CD4-positive, alpha-beta T cell treated with Interleukin-4 for 4 hours (primary cell): ENCODE measurements at regions not wholly inside any gene's neighbourhood (a gene's known extent, or its start where the extent isn't known, plus 50 kb on each side); places are given as distances from the start of the nearest gene placed in this dataset.

ENCODE experiments used
- DNase-seq: peaks from one replicate; pipeline ENCODE4 v3.0.0-alpha.2; 2020

GRCh38 chr3:459311-459670 lies 262.7 kb downstream of the CHL1 start:
- no peak for DNase-seq

DNA sequence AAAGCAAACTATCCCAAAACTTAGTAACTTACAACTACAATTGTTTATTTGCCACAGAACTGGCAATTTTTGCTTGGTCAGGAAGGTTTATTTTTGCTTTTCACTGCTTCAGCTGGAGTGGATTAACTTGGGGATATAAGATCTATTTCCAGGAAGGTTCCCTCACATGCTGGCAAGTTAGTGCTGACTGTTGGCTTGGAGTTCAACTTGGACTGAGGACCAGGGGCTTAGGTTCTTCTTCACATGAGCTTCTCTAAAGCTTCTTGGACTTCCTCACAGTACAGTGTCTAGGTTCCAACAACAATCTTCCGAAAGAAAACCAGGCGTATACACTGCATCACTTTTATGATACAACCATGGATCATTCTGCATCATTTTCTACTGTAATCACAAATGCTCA lies 264.4 kb downstream of the CHL1 start:
- DNase-seq, result no peak

DNA sequence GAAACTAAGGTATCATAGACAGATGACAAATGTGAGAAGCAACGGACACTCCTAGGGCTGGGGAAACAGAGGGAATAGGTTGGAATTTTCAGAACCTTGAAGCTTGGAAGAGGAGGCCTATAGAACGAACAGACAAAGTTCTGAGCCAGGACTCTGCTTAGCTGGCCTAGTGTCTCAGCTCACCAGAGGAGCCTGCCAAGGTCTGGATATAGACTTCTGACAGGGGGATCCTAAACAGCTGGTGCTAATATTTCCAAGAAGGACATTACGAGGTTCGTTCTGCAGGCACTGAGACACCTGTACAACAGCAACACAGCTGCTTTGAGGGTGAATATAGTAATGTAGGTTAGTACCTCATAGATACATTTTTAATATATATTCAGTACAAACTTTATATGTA lies 266.3 kb downstream of the CHL1 start:
- DNase-seq, result no peak

DNA sequence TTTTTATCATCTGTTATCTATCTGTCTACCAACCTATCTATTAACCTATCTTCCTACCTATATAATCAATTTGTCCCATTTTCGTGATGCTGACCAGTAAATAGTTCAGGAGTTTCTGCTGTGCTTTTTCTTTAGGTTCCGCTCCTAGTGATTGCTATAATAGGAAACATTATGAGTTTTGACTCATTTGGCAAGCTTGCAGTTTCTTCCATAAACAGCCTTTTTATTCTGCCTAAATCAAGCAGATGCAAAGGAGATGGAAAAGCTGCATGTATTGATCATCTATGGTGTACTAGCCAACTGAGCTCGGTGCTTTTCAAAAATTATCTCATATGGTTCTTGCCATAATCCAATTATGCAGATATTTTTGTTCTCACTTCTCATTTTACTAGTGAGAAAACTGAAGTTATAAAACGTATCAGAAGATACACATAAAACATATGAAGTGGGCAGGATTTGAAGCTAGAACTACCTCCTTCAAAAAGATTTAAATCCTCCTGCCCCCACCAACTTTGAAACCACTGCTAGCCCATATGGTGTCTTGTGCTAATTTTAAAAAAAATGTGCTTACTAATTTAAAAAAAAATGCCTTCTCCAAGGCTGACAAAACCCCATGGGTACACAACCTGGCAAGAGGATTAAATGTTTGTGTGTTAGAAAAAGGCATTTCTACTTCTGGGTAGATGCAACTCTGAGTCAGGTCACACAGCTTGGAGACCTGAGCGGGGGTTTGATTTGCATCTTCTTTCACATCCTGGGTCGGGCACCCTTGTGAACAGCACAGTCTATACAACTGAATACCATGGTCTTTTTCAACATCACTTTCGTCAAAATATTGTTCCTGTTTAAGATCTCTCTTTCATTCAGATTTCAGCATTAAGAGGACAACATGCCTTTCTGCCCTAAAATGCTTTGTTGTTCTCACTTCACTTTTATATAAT lies 267.0 kb downstream of the CHL1 start:
- DNase-seq, result no peak

- no peak for DNase-seq
Measured at GRCh38 chr3:464255-464654, 267.7 kb downstream of the CHL1 start.

DNA sequence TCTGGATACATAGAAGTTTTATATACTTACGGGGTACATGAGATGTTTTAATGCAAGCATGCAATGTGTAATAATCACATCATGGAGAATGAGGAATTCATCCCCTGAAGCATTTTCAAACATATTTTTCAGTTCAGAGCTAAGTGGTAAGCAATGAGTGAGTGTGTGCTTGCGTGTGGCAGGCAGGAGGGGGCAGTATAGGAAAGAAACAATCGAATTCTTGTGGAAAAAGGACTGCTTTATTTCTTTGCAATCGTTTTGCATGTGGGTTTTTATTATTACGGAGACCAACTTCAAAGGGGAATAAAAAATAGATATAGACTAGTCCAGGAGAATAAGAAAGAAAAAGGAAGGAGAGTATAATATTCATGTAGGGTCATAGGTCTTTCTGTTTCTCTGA lies 271.6 kb downstream of the CHL1 start:
- no peak for DNase-seq

DNA sequence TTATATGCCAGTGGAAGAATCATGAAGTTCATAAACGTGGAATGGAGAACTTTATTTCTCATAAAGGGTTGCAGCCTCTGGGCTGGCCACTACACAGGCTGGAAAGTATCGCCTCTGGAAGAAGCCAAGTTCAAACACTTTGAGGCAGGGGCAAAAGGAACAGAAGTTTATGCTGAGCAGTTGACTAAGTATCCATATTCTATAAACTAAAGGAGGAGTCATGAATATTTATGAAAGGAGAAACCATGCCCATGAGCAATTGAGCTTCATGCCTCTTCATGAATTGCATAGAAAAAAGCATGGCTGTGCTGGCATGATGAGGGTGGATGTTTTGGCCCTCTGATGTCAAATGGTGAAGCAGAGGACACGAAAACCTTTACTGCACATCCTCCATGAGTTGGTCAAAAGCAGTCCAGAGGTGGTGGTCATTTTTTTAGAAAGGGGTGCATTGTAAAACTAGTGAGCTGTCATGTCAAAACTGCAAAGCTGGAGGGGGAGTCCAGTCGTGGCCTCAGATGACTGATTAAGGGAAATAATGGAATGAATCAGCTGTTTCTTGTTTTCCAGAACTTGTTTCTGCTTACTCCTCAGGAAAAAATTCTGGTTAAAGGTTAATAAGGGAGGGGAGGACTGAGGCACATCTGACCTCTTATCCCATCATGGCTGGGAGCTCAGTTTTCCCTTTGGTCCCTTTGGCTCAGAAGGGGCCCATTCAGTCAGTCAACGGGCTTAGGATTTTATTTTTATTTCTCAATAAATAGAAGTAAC lies 276.7 kb downstream of the CHL1 start:
- no peak for DNase-seq

- no peak for DNase-seq
Measured at GRCh38 chr3:474828-475227, 278.3 kb downstream of the CHL1 start.

DNA sequence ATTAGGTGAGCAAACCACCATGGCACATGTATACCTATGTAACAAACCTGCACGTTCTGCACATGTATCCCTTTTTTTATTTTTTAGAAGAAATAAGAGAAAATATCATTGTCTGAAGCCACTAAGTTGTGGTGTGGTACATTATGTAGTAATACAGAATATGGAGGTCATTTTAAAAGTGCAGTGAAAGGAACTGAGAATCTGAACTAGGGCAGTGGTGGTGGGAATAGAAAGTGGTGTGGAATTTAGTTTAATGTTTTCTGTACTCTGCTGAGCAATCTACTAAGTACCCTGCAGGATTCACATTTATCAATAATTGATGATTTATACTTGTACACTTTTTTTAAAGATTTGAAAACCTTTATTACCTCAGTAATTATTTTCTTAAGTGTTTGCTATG lies 283.5 kb downstream of the CHL1 start:
- DNase-seq, result no peak

- DNase-seq, result no peak
Measured at GRCh38 chr3:481111-481510, 284.5 kb downstream of the CHL1 start.

DNA sequence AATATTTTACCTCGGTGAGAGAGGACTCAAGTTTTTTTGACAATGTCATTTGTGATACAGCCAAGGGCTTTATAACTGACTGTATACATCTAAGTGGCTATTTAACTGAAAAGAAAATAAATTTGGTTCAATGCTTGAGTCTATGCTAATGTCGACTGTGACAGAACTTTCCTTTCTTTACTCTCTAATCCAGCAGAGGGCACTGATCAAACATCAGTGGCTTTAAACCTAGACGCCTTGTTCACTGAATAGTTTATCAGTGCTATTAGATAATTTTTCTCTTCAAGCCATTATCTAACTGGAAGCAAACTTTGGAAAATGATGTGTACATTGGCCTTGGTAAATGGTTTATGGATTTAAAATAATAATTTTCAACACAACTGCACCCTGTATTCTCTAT lies 285.1 kb downstream of the CHL1 start:
- DNase-seq, result no peak

- no peak for DNase-seq
Measured at GRCh38 chr3:482479-482878, 285.9 kb downstream of the CHL1 start.

GRCh38 chr3:484341-484740 lies 287.8 kb downstream of the CHL1 start:
- no peak for DNase-seq

- DNase-seq, result no peak
Measured at GRCh38 chr3:487614-488013, 291.1 kb downstream of the CHL1 start.

GRCh38 chr3:492586-493316 lies 296.2 kb downstream of the CHL1 start:
- DNase-seq, result no peak

DNA sequence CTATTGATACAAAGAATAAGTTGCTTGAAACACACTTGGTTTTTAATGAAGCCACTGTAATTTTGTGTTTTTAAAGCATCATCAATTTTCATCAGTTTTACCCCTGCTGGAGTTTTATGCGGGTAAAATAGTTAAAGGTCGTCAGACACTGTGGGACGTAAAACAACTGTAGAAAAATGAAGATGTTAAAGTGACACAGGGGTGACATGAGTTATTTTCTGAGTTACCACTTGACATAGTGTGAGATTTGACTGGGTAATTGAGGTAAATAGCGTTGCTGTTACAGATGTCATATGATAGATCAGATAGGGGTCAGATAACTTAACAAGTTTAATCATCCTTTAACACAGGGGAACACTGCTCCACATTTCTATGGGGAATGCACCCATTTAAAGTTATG lies 297.6 kb downstream of the CHL1 start:
- DNase-seq, result no peak

- no peak for DNase-seq
Measured at GRCh38 chr3:498487-498886, 301.9 kb downstream of the CHL1 start.

DNA sequence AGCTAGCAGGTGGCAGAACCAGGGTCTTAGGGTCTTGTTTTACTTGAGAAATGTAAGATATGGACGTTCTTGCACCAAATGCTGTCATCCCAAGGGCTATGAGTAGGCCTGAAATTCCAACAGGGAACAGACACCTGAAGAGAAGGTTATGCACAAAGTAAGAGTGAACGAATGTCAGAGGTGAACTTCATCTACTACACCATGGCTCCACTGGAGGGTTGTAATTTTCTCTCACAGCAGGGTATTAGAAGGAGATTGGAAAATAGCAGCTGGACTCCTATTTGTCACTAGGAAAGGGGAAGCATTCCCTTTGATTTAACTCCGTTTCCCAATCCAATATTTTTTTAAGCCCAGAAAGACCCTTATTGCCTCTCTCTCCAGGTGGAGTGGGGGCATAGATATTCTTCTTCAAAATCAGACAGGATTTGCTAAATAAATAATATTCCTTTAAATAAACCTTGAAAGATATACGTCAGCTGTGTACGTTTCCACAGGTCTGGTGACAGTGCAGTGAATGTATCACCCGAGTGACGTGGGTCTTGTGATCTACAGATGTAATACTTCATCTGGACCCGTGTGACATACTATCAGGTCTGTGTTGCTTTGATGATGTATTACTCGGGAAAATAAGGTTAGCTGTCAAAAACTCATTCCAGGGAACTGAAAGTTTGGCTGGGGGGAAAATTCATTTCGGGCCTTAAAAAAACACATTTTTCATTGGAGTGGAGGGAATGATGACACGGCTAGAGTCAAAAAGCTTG lies 302.6 kb downstream of the CHL1 start:
- DNase-seq, result no peak

DNA sequence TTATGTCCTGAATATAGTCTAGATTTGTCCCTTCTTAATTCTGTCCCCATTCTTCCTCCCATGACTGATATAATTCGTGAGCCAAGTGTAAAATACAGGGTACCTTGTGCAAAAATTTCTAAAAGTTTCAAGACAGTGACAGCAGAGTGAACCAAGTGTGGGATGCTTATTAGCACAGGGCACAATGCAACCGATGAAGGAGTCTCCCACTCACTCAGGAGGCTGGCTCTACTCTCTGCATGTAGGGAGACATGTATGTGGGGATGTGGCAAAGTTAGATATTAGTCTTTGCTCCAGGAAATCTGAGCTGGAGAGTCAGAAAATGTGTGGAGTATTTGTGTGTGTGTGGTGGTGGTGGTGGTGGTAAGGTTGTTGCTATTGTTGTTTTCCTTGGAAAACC lies 305.9 kb downstream of the CHL1 start:
- DNase-seq, result no peak

- no peak for DNase-seq
Measured at GRCh38 chr3:513301-513700, 316.7 kb downstream of the CHL1 start.

DNA sequence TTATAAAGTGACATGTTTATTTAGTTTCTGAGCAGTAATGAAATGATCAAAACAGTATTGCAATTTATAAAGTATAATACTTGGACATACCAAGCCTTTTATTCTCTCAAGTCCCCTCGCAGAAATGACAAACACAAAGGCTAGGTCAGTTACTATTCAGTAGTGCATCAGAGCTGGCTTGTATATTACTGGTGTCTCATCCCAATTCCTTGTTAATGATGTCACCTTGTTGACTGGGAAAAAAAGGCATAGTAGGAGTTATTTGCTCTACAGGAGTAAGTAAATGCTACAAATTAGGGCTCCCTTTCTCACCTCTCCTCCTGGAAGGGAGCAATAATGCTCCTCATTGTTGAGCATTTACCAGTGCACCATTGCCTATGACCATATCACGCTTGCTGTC lies 317.6 kb downstream of the CHL1 start:
- no peak for DNase-seq

DNA sequence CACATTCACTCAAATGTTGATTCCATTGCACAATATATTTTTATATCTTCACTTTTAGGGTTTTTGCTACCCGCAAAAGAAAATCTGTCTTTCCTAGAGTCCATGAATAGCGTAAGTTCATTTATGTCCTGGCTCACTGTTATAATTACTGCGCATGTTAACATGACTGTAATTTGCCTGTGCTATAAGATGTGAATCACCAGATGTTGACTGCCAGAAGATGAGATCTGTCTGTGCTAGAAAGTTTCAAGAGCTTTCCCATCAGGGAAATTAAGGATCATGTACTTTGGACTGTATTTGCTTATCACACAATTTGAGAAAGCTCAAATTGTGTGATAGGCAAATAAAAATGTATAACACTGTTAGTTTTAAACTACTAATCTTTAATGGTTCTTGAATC lies 322.5 kb downstream of the CHL1 start:
- DNase-seq, result no peak

DNA sequence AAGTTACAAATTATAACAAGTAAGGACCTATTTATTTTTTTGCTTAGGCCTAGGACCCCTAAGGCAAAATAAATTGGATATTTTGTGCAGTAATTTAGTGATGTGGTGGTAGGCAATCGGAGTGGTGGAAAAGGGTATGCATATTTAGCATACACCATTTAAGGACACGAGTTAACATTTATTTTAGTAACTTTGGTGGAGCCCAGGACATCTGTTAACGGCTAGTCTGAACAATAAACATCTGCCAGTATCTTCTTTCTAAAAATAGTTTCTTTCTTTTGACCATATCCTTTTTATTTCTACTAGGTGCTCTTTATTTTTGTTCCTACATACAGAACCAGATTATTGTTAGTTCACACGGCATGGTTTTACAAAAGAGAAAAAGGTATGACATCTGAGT lies 326.3 kb downstream of the CHL1 start:
- no peak for DNase-seq
